BJ (cell line): ENCODE measurements at regions not wholly inside any gene's neighbourhood (a gene's known extent, or its start where the extent isn't known, plus 50 kb on each side); places are given as distances from the start of the nearest gene placed in this dataset.

Experiments
- CTCF ChIA-PET: fragments of 350-600 bp; formaldehyde crosslinking; extraction: SDS; loops from one replicate; lab custom pipeline; 2021; ENCODE audit warnings: antibody characterized with exemption, inconsistent platforms; lab: Yijun Ruan, JAX
- POLR2A ChIA-PET: fragments of 300-600 bp; sonication (Branson Sonifier 250); formaldehyde crosslinking; extraction: SDS; loops from one replicate; lab custom pipeline; 2021; ENCODE audit warnings: antibody characterized with exemption; lab: Charles Lee
- DNase-seq: peaks from one replicate; pipeline ENCODE4 v3.0.0-alpha.2; 2011; ENCODE audit warnings: low read depth
- H3K27me3 ChIP-seq: 2 replicates; pipeline ENCODE4 v1.6.0; 2011; ENCODE audit warnings: low read length; ENCODE audit not compliant: control insufficient read depth, insufficient read depth
- H3K36me3 ChIP-seq: 2 replicates; pipeline ENCODE4 v1.5.1; 2011; ENCODE audit warnings: low read length; ENCODE audit not compliant: control insufficient read depth, insufficient read depth
- H3K4me3 ChIP-seq: 2 replicates; pipeline ENCODE4 v1.5.1; 2011; ENCODE audit warnings: low read depth, mild to moderate bottlenecking, control low read depth, low read length
- TF ChIP-seq, protein P1 (sequence below): IDR thresholded peaks from 2 replicates; pipeline ENCODE4 v1.5.1; 2011; ENCODE audit warnings: low read depth, mild to moderate bottlenecking, control low read depth, inconsistent platforms, low read length, moderate library complexity; ENCODE audit not compliant: insufficient read depth

GRCh38 chr1:58249388-58249736, 297.2 kb downstream of the OMA1 start:
- peak overlapping the region; percentile 45 for H3K4me3 ChIP-seq
- CTCF ChIA-PET = interaction anchor here (0.9 kb wide), 1 partner anchor 19 kb away, joined by 3 read pairs; no protein-coding TSS in a partner anchor

GRCh38 chr1:58248791-58249190, 297.7 kb downstream of the OMA1 start:
- no peaks in the 10 kb centered on the region for H3K36me3 ChIP-seq
- peaks cover 8% of the 10 kb centered on the region for H3K27me3 ChIP-seq
- POLR2A ChIA-PET = no interaction called here
- 0 out of 2 replicates have a peak overlapping the region, but pooled peaks have one; percentile 7 for H3K4me3 ChIP-seq
- no peak for DNase-seq
- TF ChIP-seq, protein P1, sequence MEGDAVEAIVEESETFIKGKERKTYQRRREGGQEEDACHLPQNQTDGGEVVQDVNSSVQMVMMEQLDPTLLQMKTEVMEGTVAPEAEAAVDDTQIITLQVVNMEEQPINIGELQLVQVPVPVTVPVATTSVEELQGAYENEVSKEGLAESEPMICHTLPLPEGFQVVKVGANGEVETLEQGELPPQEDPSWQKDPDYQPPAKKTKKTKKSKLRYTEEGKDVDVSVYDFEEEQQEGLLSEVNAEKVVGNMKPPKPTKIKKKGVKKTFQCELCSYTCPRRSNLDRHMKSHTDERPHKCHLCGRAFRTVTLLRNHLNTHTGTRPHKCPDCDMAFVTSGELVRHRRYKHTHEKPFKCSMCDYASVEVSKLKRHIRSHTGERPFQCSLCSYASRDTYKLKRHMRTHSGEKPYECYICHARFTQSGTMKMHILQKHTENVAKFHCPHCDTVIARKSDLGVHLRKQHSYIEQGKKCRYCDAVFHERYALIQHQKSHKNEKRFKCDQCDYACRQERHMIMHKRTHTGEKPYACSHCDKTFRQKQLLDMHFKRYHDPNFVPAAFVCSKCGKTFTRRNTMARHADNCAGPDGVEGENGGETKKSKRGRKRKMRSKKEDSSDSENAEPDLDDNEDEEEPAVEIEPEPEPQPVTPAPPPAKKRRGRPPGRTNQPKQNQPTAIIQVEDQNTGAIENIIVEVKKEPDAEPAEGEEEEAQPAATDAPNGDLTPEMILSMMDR = no peak
- CTCF ChIA-PET = interaction anchor here (0.9 kb wide), 1 partner anchor 19 kb away, joined by 3 read pairs; no protein-coding TSS in a partner anchor

More at GRCh38 chr1:58249388-58249736, 297.2 kb downstream of the OMA1 start:
- TF ChIP-seq, protein P1 = no peak
- DNase-seq = no peak
- Histone ChIP-seq H3K27me3 (peaks cover 8% of the 10 kb centered on the region), H3K36me3 (no peaks in the 10 kb centered on the region)
- POLR2A ChIA-PET = no interaction called here

DNA sequence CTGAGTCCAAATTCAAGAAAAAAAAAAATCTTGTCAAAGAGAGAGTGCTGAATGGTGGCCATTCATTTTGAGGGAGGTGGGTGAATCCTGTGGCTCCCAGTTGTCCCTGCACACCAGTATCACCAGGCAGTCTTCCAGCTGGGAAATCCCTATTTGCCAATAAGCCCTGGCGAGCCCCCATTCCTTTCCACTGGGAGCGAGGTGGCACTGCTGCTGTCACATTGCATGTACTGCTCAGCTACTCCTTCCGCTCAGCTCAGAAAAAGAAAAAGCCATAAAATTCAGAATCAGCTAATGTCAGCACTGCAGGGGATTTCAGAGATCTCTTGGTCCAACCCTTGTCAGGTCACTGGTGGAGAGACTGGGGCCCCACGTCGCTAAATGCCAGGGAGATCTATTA, 298.5 kb downstream of the OMA1 start:
- TF ChIP-seq, protein P1 = no peak
- POLR2A ChIA-PET = no interaction called here
- DNase-seq = no peak
- peaks cover 8% of the 10 kb centered on the region for H3K27me3 ChIP-seq
- H3K36me3 ChIP-seq = no peaks in the 10 kb centered on the region
- no peak overlapping the region for H3K4me3 ChIP-seq
- CTCF ChIA-PET = interaction anchor here (0.7 kb wide), 1 partner anchor 62 kb away, joined by 3 read pairs; no protein-coding TSS in a partner anchor

DNA sequence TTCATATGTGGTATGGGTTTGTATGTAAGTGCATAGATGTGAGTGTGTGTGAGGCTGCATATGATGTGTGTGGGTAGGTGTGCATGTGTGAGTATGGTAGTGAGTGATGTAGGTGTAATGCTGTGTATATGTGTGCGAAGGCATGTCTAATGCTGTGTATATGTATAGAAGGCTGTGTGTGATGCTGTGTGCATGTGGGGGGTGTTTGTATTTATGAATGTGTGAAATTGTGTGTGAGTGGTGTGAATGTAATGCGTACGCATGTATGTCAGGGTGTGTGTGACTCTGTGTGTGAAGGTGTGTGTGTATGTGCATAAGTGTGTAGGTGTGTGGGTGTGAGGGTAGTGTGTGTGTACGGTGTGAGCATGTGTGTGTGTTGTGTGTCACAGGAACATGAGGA, 300.0 kb downstream of the OMA1 start:
- no peak for DNase-seq
- ChIA-PET POLR2A (no interaction called here), CTCF (no interaction called here)

DNA sequence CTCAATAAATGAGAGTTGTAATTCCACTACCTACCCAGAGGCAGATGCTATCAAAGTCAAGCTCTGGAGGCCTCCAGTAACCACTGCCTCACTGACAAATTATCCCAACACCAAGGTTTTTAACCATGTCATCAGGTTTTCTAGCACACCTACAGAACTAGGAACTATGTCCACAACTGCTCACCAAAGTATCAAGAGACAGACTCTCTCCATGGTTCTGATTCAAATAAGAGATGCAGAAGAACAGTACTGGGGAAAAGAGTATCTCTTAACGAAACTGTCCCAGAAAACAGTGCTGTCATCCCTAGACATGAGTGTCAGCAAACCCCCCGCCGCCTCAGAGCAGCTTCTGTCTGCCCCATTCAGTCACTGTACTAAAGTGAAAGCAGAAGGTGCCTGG, 301.7 kb downstream of the OMA1 start:
- TF ChIP-seq, protein P1 = no peak
- Histone ChIP-seq H3K4me3 (no peak overlapping the region), H3K27me3 (peaks cover 7% of the 10 kb centered on the region), H3K36me3 (no peaks in the 10 kb centered on the region)
- ChIA-PET POLR2A (no interaction called here), CTCF (no interaction called here)
- no peak for DNase-seq

More for the DNA sequence above, 300.0 kb downstream of the OMA1 start:
- TF ChIP-seq, protein P1 = no peak
- H3K27me3 ChIP-seq = peaks cover 8% of the 10 kb centered on the region
- no peak overlapping the region for H3K4me3 ChIP-seq
- H3K36me3 ChIP-seq = no peaks in the 10 kb centered on the region
